ENCODE measurements at regions not wholly inside any gene's neighbourhood (a gene's known extent, or its start where the extent isn't known, plus 50 kb on each side); places are given as distances from the start of the nearest gene placed in this dataset.

DNA sequence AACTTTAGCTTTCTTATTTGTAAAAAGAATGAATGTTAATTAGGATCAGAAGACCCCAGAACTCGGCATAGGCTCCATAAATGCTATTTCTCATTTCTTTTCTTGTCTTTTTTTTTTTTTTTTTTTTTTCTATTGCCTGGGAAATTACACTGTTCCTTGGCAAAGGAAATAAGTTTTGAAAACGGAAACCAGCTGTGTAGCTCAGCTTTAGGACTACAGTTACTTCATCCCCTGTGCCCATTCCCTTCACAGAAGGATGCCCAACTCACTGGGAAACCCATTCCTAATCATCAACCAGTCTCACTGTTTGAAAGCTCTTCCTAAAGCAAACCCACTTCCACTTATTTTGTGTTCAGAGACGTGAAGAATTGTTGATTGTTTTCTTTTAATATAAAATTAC lies 254.0 kb upstream of the IL12A start:
- H3K36me3 Mint-ChIP-seq = no peaks in the 10 kb centered on the region

DNA sequence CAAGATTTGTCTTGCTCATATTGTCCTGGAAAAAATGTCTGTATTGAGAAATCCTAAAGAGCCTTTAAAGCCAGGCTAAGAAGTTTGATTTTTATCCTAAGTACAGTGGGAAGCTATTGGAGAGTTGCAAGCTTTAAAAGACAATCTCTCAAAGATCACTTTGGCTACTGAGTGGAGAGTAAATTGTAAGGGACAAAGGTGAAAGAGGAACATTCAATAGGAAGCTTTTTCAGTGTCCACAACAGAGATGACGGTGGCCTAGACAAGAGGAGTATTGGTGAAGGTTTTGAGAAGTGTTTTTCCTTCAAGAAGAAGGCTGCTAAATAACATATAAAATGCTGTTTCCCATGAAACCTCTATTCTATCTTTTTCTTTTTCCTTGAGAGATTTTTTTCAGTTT lies 249.5 kb upstream of the IL12A start:
- Mint-ChIP-seq H3K27ac (no peak overlapping the region), H3K4me3 (no peak overlapping the region), H3K27me3 (no peaks in the 10 kb centered on the region), H3K4me1 (ENCODE audit: unreplicated experiment) (no peaks in the 10 kb centered on the region), H3K9me3 (no peaks in the 10 kb centered on the region), H3K36me3 (no peaks in the 10 kb centered on the region)
- TF ChIP-seq, protein P1, sequence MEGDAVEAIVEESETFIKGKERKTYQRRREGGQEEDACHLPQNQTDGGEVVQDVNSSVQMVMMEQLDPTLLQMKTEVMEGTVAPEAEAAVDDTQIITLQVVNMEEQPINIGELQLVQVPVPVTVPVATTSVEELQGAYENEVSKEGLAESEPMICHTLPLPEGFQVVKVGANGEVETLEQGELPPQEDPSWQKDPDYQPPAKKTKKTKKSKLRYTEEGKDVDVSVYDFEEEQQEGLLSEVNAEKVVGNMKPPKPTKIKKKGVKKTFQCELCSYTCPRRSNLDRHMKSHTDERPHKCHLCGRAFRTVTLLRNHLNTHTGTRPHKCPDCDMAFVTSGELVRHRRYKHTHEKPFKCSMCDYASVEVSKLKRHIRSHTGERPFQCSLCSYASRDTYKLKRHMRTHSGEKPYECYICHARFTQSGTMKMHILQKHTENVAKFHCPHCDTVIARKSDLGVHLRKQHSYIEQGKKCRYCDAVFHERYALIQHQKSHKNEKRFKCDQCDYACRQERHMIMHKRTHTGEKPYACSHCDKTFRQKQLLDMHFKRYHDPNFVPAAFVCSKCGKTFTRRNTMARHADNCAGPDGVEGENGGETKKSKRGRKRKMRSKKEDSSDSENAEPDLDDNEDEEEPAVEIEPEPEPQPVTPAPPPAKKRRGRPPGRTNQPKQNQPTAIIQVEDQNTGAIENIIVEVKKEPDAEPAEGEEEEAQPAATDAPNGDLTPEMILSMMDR (conservative IDR thresholded peaks at IDR 0.05) = no peak
- DNase-seq (ENCODE audit: extremely low spot score, unreplicated experiment) = no peak

More for the DNA sequence above, 254.0 kb upstream of the IL12A start:
- H3K27ac Mint-ChIP-seq = no peak overlapping the region
- no peak overlapping the region for H3K4me3 Mint-ChIP-seq
- peaks cover 18% of the 10 kb centered on the region for H3K4me1 Mint-ChIP-seq (ENCODE audit: unreplicated experiment)
- no peaks in the 10 kb centered on the region for H3K9me3 Mint-ChIP-seq
- TF ChIP-seq, protein P1 (conservative IDR thresholded peaks at IDR 0.05) = no peak
- no peaks in the 10 kb centered on the region for H3K27me3 Mint-ChIP-seq
- DNase-seq (ENCODE audit: extremely low spot score, unreplicated experiment) = no peak

DNA sequence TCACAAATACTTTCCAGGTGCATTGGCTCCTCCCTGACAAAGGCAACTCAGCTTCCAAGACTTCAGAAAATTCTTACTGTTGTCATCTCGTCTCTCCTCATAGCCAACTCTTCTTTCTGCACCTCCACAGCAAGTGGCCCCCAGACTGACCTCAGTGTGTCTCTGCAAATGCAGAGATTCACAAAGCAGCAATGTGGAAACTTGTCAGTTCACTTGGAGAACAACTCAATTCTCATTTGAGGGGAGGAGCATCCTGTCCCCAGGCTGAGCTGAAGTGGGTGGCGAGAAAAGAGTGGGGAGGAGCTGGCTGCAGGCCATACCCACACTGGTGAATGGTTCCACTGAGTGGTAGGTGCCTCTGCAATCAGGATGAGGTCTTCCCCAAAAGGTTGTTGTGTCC lies 248.7 kb upstream of the IL12A start:
- Mint-ChIP-seq H3K4me1 (ENCODE audit: unreplicated experiment) (no peaks in the 10 kb centered on the region), H3K4me3 (no peak overlapping the region), H3K27ac (no peak overlapping the region), H3K27me3 (no peaks in the 10 kb centered on the region), H3K9me3 (no peaks in the 10 kb centered on the region), H3K36me3 (no peaks in the 10 kb centered on the region)
- no peak for DNase-seq (ENCODE audit: extremely low spot score, unreplicated experiment)
- TF ChIP-seq, protein P1 (conservative IDR thresholded peaks at IDR 0.05) = no peak

DNA sequence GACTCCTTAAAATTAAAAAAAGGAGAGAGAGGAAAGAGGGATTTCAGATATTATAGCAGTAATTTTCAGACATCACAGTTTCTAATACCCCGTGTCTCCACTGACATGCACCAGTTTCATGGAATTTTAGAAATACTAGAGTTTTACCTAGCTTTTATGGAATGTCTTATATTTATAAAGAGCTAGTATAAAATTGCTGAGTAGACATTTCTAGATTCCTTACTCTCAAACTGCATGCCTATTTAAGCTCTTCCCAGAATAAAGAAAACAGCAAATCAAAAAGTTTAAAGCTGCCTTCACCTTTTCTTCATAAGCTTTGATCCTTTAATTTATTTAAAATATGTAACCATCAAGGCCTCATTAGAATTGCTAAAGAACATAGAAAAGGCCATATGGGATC lies 247.4 kb upstream of the IL12A start:
- no peaks in the 10 kb centered on the region for H3K4me1 Mint-ChIP-seq (ENCODE audit: unreplicated experiment)
- H3K27me3 Mint-ChIP-seq = no peaks in the 10 kb centered on the region
- no peak for DNase-seq (ENCODE audit: extremely low spot score, unreplicated experiment)
- no peaks in the 10 kb centered on the region for H3K9me3 Mint-ChIP-seq
- TF ChIP-seq, protein P1 (conservative IDR thresholded peaks at IDR 0.05) = no peak
- H3K27ac Mint-ChIP-seq = no peak overlapping the region
- H3K36me3 Mint-ChIP-seq = no peaks in the 10 kb centered on the region
- H3K4me3 Mint-ChIP-seq = no peak overlapping the region

DNA sequence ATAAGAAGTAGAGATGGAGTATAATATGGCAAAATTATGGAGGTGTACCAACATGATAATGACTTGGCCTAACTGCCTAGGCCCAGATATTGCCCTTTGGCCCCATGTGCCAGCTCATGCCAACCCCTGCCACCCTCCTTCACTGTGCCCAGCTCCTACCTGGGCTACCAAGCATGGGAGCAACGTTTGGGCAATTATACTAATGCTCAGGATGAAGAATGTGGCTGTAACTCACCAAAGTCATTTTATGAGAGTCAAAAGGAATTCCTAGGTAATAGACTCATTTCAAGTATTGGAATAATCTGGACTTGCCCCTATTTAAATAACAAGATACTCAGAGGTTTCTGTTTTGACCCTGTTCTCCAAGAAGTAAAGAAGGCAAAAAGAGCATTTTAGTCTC lies 240.2 kb upstream of the IL12A start:
- Mint-ChIP-seq H3K27me3 (no peaks in the 10 kb centered on the region), H3K27ac (no peak overlapping the region), H3K4me3 (no peak overlapping the region), H3K9me3 (peaks cover 5% of the 10 kb centered on the region), H3K36me3 (no peaks in the 10 kb centered on the region), H3K4me1 (ENCODE audit: unreplicated experiment) (no peaks in the 10 kb centered on the region)
- DNase-seq (ENCODE audit: extremely low spot score, unreplicated experiment) = no peak
- TF ChIP-seq, protein P1 (conservative IDR thresholded peaks at IDR 0.05) = no peak

DNA sequence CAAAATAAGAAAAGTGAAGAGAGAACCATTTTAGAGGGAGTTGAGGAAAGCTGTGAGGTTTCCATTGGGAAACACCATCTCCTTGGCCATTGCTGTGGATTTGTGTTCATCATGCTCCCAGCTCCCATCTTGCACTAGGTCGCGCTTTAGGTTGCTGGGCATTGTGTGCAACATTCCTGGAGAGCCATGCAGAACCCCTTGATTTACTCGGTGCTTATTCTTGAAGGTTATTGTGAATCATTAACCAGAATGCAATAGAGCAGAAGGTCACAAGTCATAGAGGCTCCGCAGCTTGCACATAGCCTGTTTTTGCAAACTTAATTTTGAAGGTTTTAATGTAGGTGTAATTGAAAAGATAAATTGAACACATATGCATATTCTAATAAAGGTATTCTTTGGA lies 239.2 kb upstream of the IL12A start:
- Mint-ChIP-seq H3K27ac (no peak overlapping the region), H3K9me3 (peaks cover 5% of the 10 kb centered on the region), H3K4me1 (ENCODE audit: unreplicated experiment) (no peaks in the 10 kb centered on the region), H3K4me3 (no peak overlapping the region), H3K27me3 (no peaks in the 10 kb centered on the region), H3K36me3 (peaks cover 4% of the 10 kb centered on the region)
- no peak for DNase-seq (ENCODE audit: extremely low spot score, unreplicated experiment)
- TF ChIP-seq, protein P1 (conservative IDR thresholded peaks at IDR 0.05) = no peak
